Esophagus muscularis mucosa (tissue), 4 donors: ENCODE measurements at regions not wholly inside any gene's neighbourhood (a gene's known extent, or its start where the extent isn't known, plus 50 kb on each side); places are given as distances from the start of the nearest gene placed in this dataset.

ENCODE experiments used
- DNase-seq: peaks from one replicate; pipeline ENCODE4 v3.0.0-alpha.2; 2017; ENCODE audit errors: extremely low spot score
- H3K27ac ChIP-seq, 4 donors: fragments of 200-600 bp; sonication (generic); replicated peaks in 1 of 4; 1 replicate in 3 of 4; 2 replicates in 1 of 4; pipeline ENCODE4 v1.5.1; 2016 to 2019; ENCODE audit warnings: mild to moderate bottlenecking in 1 of 4
- H3K27me3 ChIP-seq, 4 donors: fragments of 200-600 bp; sonication (generic); one replicate each; pipeline versions ENCODE4 v1.5.1 to v1.6.0; 2016 to 2019
- H3K36me3 ChIP-seq, 4 donors: fragments of 200-600 bp; sonication (generic); one replicate each; pipeline ENCODE4 v1.5.1; 2016 to 2019
- H3K4me1 ChIP-seq, 4 donors: fragments of 200-600 bp; sonication (generic); one replicate each; pipeline ENCODE4 v1.5.1; 2016 to 2019
- H3K4me3 ChIP-seq, 4 donors: fragments of 200-600 bp; sonication (generic); 1 replicate in 2 of 4; 2 replicates in 2 of 4; pipeline ENCODE4 v1.5.1; 2016 to 2019; ENCODE audit warnings: mild to moderate bottlenecking in 4 of 4, moderate library complexity in 1 of 4
- H3K9me3 ChIP-seq, 4 donors: fragments of 200-600 bp; sonication (generic); 1 replicate in 3 of 4; 2 replicates in 1 of 4; pipeline ENCODE4 v1.5.1; 2016 to 2019
- EP300 ChIP-seq: sonication (generic); formaldehyde crosslinking; IDR thresholded peaks from one replicate; pipeline ENCODE4 v1.6.1; 2017; ENCODE audit warnings: antibody characterized with exemption
- POLR2A ChIP-seq: fragments of 450-650 bp; IDR thresholded peaks from one replicate; pipeline ENCODE4 v1.6.1; 2017; ENCODE audit warnings: antibody characterized with exemption, moderate library complexity, mild to moderate bottlenecking, low read depth
- POLR2AphosphoS5 ChIP-seq, 2 donors: sonication (generic); formaldehyde crosslinking; IDR thresholded peaks; one replicate each; pipeline ENCODE4 v1.6.1; 2017; ENCODE audit warnings: antibody characterized with exemption in 2 of 2
- WGBS: methylation state at CpG from one replicate; pipeline ENCODE4 v1.1.5; 2018; 5-methylcytosine and 5-hydroxymethylcytosine counted together
- intact Hi-C: fragments of 100-400 bp; cut with DNase I; formaldehyde crosslinking; loops from one replicate; pipeline ENCODE4 v1.15.1; 2023
- TF ChIP-seq, protein P1 (sequence below), 3 experiments: fragments of 200-600 bp in 2 of 3; fragments of 450-650 bp in 1 of 3; sonication (generic) in 2 of 3; IDR thresholded peaks; one replicate each; pipeline ENCODE4 v1.5.1; 2017 to 2019; ENCODE audit warnings: antibody characterized with exemption in 3 of 3, mild to moderate bottlenecking in 2 of 3, moderate library complexity in 1 of 3

DNA sequence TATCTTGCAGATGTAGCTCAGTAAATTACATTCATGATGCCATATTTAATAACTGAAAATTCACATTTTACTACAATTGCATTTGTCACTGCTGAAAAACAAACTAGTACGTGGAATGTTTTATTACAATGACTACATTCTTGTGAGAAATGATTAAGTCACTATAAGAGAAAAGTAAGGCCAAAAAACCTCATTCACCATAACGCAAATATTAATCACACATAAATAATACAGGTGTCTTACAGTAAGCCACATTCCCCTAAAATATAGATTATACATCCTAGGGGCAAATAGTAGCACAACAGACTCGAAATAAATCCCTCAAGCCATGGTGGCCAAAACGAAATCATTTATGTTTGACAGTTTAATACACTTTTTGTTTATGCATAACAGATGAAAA, 460.6 kb downstream of the NR4A2 start:
- WGBS = 67% methylated on average over 4 of the region's 4 CpGs
- intact Hi-C loops = no loop called here
- H3K27me3 ChIP-seq = peaks cover 0 to 4% (median 0%) of the 10 kb centered on the region in 4 donors
- DNase-seq = no peak
- H3K4me1 ChIP-seq = no peaks in the 10 kb centered on the region
- H3K9me3 ChIP-seq = peaks cover 0 to 25% (median 14%) of the 10 kb centered on the region in 4 donors
- no peak overlapping the region for H3K4me3 ChIP-seq
- H3K27ac ChIP-seq = no peak overlapping the region
- no peak for TF ChIP-seq POLR2AphosphoS5 (IDR thresholded peaks at IDR 0.05)
- no peak for TF ChIP-seq EP300
- TF ChIP-seq POLR2A = no peak
- TF ChIP-seq, protein P1, sequence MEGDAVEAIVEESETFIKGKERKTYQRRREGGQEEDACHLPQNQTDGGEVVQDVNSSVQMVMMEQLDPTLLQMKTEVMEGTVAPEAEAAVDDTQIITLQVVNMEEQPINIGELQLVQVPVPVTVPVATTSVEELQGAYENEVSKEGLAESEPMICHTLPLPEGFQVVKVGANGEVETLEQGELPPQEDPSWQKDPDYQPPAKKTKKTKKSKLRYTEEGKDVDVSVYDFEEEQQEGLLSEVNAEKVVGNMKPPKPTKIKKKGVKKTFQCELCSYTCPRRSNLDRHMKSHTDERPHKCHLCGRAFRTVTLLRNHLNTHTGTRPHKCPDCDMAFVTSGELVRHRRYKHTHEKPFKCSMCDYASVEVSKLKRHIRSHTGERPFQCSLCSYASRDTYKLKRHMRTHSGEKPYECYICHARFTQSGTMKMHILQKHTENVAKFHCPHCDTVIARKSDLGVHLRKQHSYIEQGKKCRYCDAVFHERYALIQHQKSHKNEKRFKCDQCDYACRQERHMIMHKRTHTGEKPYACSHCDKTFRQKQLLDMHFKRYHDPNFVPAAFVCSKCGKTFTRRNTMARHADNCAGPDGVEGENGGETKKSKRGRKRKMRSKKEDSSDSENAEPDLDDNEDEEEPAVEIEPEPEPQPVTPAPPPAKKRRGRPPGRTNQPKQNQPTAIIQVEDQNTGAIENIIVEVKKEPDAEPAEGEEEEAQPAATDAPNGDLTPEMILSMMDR (IDR thresholded peaks at IDR 0.05) = no peak
- no peaks in the 10 kb centered on the region for H3K36me3 ChIP-seq

DNA sequence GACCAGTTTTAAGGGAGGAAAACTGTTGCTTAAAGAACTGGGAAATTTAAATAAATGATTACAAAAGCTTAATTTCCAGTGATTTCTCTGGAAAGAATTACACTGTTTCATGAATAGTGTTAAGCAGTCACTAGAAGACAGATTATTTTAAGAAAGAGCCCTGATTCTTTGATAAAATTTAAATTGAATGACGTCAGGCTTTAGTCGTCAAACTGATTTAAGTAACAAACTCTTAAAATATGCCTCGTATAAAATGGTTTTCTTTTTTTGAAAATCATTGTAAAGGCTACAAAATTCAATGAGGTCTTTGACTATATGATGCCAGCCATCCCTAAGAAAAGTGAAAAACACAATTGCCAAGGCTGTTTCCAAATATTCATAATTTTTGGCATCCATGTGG, 465.0 kb downstream of the NR4A2 start:
- Histone ChIP-seq H3K4me1 (no peaks in the 10 kb centered on the region), H3K4me3 (no peak overlapping the region), H3K36me3 (no peaks in the 10 kb centered on the region), H3K27me3 (no peaks in the 10 kb centered on the region), H3K27ac (no peak overlapping the region), H3K9me3 (no peaks in the 10 kb centered on the region)
- intact Hi-C loops = no loop called here
- 73% methylated on average over 3 of the region's 3 CpGs for WGBS
- TF ChIP-seq POLR2A = no peak
- no peak for TF ChIP-seq EP300
- no peak for TF ChIP-seq POLR2AphosphoS5 (IDR thresholded peaks at IDR 0.05)
- TF ChIP-seq, protein P1 (IDR thresholded peaks at IDR 0.05) = no peak
- no peak for DNase-seq

DNA sequence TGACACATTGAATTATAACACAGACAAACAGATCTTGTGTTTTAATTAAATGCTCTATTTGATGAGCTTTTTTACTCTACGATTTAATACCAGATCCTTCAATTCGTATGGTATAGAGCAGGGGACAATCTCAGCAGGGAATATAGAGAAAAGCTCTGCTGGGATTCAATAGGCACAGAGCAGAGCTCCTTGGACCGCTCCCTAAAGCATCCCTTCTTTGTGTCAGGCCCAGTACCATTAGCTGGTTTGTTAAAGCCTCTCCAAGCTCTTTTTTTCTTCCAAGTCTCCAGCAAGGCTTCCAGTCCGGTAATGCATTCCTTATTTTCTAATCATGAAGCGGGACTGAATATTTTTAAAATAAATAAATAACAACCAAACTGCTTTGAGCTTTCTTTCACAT, 466.0 kb downstream of the NR4A2 start:
- 80% methylated on average over 5 of the region's 5 CpGs for WGBS
- Histone ChIP-seq H3K9me3 (no peaks in the 10 kb centered on the region), H3K36me3 (no peaks in the 10 kb centered on the region), H3K4me3 (no peak overlapping the region), H3K4me1 (no peaks in the 10 kb centered on the region), H3K27me3 (no peaks in the 10 kb centered on the region), H3K27ac (no peak overlapping the region)
- intact Hi-C loops = no loop called here
- TF ChIP-seq, protein P1 (IDR thresholded peaks at IDR 0.05) = no peak
- TF ChIP-seq EP300 (no peak), POLR2AphosphoS5 (IDR thresholded peaks at IDR 0.05) (no peak), POLR2A (no peak)
- DNase-seq = no peak

DNA sequence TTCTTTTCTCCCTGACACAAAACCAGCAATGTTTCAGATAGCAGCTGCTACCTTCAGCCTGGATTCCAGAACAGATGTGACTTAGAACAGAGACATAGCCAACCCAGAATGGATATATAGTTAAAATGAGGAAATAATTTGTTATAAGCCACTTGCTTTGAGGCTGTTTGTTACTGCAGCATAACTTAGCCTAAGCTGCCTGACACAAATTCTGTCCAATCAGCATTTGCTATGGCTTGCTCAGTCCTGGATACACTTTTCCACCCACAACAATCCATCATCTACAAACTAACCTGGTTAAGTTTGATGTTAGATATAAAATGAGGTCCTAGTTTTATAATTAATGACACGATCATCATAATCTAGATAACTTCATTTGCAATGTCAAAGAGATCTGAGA, 480.4 kb downstream of the NR4A2 start:
- DNase-seq = no peak
- H3K4me1 ChIP-seq = no peaks in the 10 kb centered on the region
- H3K4me3 ChIP-seq = no peak overlapping the region
- 83% methylated on average over 1 of the region's 1 CpG for WGBS
- intact Hi-C loops = no loop called here
- no peaks in the 10 kb centered on the region for H3K9me3 ChIP-seq
- no peak for TF ChIP-seq POLR2AphosphoS5 (IDR thresholded peaks at IDR 0.05)
- TF ChIP-seq EP300 = no peak
- TF ChIP-seq, protein P1 (IDR thresholded peaks at IDR 0.05) = no peak
- no peak for TF ChIP-seq POLR2A
- H3K27ac ChIP-seq = no peak overlapping the region
- H3K27me3 ChIP-seq = no peaks in the 10 kb centered on the region
- H3K36me3 ChIP-seq = no peaks in the 10 kb centered on the region

DNA sequence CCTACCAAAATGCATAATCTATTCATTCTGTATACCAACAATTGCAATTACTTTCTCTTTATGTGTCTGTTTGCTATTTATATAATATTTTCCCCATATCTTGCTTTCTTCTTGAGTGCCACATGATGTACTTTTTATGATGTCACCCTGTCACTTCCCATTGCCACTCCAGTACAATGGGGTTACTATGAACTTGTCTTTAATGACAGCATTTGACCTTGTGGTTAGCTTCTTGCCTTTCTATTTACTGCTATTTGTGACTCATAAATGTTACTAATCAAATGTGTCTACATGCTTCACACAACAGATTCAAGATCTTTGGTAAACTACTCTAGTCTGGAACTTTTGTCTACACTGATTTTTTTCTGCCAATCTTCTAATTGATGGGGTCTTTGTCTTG, 486.3 kb downstream of the NR4A2 start:
- no peaks in the 10 kb centered on the region for H3K36me3 ChIP-seq
- no peak overlapping the region for H3K27ac ChIP-seq
- H3K4me1 ChIP-seq = no peaks in the 10 kb centered on the region
- H3K9me3 ChIP-seq = no peaks in the 10 kb centered on the region
- TF ChIP-seq, protein P1 (IDR thresholded peaks at IDR 0.05) = no peak
- TF ChIP-seq EP300 (no peak), POLR2AphosphoS5 (IDR thresholded peaks at IDR 0.05) (no peak), POLR2A (no peak)
- DNase-seq = no peak
- no peaks in the 10 kb centered on the region for H3K27me3 ChIP-seq
- H3K4me3 ChIP-seq = no peak overlapping the region
- intact Hi-C loops = no loop called here
